ENCODE measurements at regions not wholly inside any gene's neighbourhood (a gene's known extent, or its start where the extent isn't known, plus 50 kb on each side); places are given as distances from the start of the nearest gene placed in this dataset.

- H3K4me1 Mint-ChIP-seq = no peaks in the 10 kb centered on the region
- no peak overlapping the region for H3K27ac Mint-ChIP-seq
- no peaks in the 10 kb centered on the region for H3K27me3 Mint-ChIP-seq
- peaks cover 0 to 8% (median 2%) of the 10 kb centered on the region in 3 donors for H3K9me3 Mint-ChIP-seq
- H3K4me3 Mint-ChIP-seq = no peak overlapping the region
- H3K36me3 Mint-ChIP-seq = no peaks in the 10 kb centered on the region
These were observed 244.5 kb upstream of the SPANXN1 start for GRCh38 chrX:145002771-145003170.

GRCh38 chrX:145003443-145003842 is 243.9 kb upstream of the SPANXN1 start:
- Mint-ChIP-seq H3K27ac (peak overlapping the region in 1 of 3 donors; percentile 47), H3K27me3 (no peaks in the 10 kb centered on the region)

GRCh38 chrX:145041486-145041885 is 205.8 kb upstream of the SPANXN1 start:
- no peaks in the 10 kb centered on the region for H3K36me3 Mint-ChIP-seq
- no peak overlapping the region for H3K27ac Mint-ChIP-seq
- H3K4me3 Mint-ChIP-seq = no peak overlapping the region
- H3K27me3 Mint-ChIP-seq = no peaks in the 10 kb centered on the region
- no peaks in the 10 kb centered on the region for H3K4me1 Mint-ChIP-seq
- peaks cover 2 to 9% (median 4%) of the 10 kb centered on the region in 3 donors for H3K9me3 Mint-ChIP-seq

More at GRCh38 chrX:145003443-145003842, 243.9 kb upstream of the SPANXN1 start:
- Mint-ChIP-seq H3K9me3 (peaks cover 0 to 7% (median 2%) of the 10 kb centered on the region in 3 donors), H3K4me3 (no peak overlapping the region), H3K4me1 (no peaks in the 10 kb centered on the region), H3K36me3 (no peaks in the 10 kb centered on the region)

GRCh38 chrX:145068450-145068849 is 178.9 kb upstream of the SPANXN1 start:
- Mint-ChIP-seq H3K9me3 (peaks cover 0 to 2% (median 0%) of the 10 kb centered on the region in 3 donors), H3K4me1 (no peaks in the 10 kb centered on the region)

GRCh38 chrX:145099204-145099603 is 148.1 kb upstream of the SPANXN1 start:
- Mint-ChIP-seq H3K27me3 (no peaks in the 10 kb centered on the region), H3K36me3 (no peaks in the 10 kb centered on the region), H3K4me1 (no peaks in the 10 kb centered on the region), H3K4me3 (no peak overlapping the region), H3K9me3 (peaks cover 0 to 5% (median 0%) of the 10 kb centered on the region in 3 donors), H3K27ac (no peak overlapping the region)

More at GRCh38 chrX:145068450-145068849, 178.9 kb upstream of the SPANXN1 start:
- Mint-ChIP-seq H3K27ac (no peak overlapping the region), H3K27me3 (no peaks in the 10 kb centered on the region), H3K36me3 (no peaks in the 10 kb centered on the region), H3K4me3 (no peak overlapping the region)
